NCI-H774 (cell line): ENCODE measurements at regions not wholly inside any gene's neighbourhood (a gene's known extent, or its start where the extent isn't known, plus 50 kb on each side); places are given as distances from the start of the nearest gene placed in this dataset.

Experiments
- DNase-seq: peaks from one replicate; lab custom pipeline; 2025; lab: John Stamatoyannopoulos, UW

GRCh38 chr12:63090716-63091115 is 60.3 kb downstream of the AVPR1A start:
- no peak for DNase-seq

- no peak for DNase-seq
Observed at GRCh38 chr12:63086149-63086915, 64.7 kb downstream of the AVPR1A start.

GRCh38 chr12:63085120-63085519 is 65.9 kb downstream of the AVPR1A start:
- DNase-seq, result no peak

- no peak for DNase-seq
Observed at GRCh38 chr12:63084501-63084900, 66.5 kb downstream of the AVPR1A start.

- no peak for DNase-seq
Observed at GRCh38 chr12:63083046-63083445, 68.0 kb downstream of the AVPR1A start.

GRCh38 chr12:63079791-63080502 is 71.1 kb downstream of the AVPR1A start:
- DNase-seq, result no peak

GRCh38 chr12:63078906-63079305 is 72.1 kb downstream of the AVPR1A start:
- DNase-seq, result no peak

GRCh38 chr12:63075376-63076060 is 75.5 kb downstream of the AVPR1A start:
- DNase-seq, result no peak

- DNase-seq, result no peak
Observed at GRCh38 chr12:63070709-63071108, 80.3 kb downstream of the AVPR1A start.

- no peak for DNase-seq
Observed at GRCh38 chr12:63069860-63070617, 81.0 kb downstream of the AVPR1A start.

- peak; percentile 32 for DNase-seq
Observed at GRCh38 chr12:63068857-63069442, 82.1 kb downstream of the AVPR1A start.

GRCh38 chr12:63066782-63067181 is 84.2 kb downstream of the AVPR1A start:
- DNase-seq, result no peak

GRCh38 chr12:63066136-63066535 is 84.9 kb downstream of the AVPR1A start:
- no peak for DNase-seq

- DNase-seq, result no peak
Observed at GRCh38 chr12:63064080-63064479, 86.9 kb downstream of the AVPR1A start.

GRCh38 chr12:63056649-63057048 is 94.4 kb downstream of the AVPR1A start:
- DNase-seq, result no peak

GRCh38 chr12:63052696-63053095 is 98.3 kb downstream of the AVPR1A start:
- DNase-seq, result no peak

- DNase-seq, result no peak
Observed at GRCh38 chr12:63047146-63047545, 103.9 kb downstream of the AVPR1A start.

GRCh38 chr12:63045020-63045860 is 105.8 kb downstream of the AVPR1A start:
- no peak for DNase-seq

- DNase-seq, result no peak
Observed at GRCh38 chr12:63042646-63043045, 107.7 kb upstream of the PPM1H start.

- DNase-seq, result no peak
Observed at GRCh38 chr12:63041601-63042000, 106.7 kb upstream of the PPM1H start.
